CD4-positive, alpha-beta T cell treated with Interleukin-1 beta for 1 hour (primary cell): ENCODE measurements at regions not wholly inside any gene's neighbourhood (a gene's known extent, or its start where the extent isn't known, plus 50 kb on each side); places are given as distances from the start of the nearest gene placed in this dataset.
A peak's percentile ranks its signal among the peaks of the same experiment; 100 is the strongest.

Source experiments
- DNase-seq, 2 donors: peaks; one replicate each; pipeline ENCODE4 v3.0.0-alpha.2; 2020 to 2022

DNA sequence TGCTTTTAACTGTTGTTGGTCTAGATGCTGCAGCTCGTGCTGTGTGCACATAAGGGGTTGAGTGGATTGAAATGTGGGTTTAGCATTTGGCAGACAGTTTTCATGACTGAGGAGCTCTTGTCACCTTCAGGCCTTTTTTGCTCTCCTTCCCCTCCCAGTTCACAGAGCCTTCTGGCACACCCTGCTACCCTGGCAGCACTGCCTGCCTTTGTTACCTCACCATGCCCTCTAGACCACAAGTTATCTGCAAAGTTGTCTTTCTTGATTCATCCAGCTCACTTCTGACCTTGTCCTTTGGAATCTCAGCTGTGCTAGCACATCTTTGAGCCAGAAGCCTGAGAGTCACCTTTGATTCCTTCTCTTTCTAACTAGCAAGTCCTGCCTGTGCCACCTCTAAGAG lies 348.9 kb upstream of the ZFP64 start:
- DNase-seq, result no peak

DNA sequence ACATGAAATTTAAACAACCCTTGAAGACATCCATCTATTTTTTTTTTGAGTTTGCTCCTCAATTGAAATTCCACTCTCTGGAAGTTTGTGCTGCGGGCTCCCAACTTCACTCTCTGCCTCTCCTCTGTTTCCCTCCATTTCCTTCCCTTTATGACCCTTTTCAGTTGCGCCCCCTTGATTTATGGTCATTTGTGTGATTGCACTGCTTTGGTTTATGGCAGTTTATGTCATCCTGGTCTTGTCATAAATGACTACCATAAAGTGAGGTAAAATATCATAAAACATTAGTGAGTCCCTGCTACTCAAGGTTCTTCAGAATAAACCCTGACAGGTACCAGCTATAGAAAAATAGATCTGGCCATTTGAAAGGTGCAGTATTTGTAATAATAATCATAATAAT lies 348.3 kb upstream of the ZFP64 start:
- DNase-seq, result no peak

DNA sequence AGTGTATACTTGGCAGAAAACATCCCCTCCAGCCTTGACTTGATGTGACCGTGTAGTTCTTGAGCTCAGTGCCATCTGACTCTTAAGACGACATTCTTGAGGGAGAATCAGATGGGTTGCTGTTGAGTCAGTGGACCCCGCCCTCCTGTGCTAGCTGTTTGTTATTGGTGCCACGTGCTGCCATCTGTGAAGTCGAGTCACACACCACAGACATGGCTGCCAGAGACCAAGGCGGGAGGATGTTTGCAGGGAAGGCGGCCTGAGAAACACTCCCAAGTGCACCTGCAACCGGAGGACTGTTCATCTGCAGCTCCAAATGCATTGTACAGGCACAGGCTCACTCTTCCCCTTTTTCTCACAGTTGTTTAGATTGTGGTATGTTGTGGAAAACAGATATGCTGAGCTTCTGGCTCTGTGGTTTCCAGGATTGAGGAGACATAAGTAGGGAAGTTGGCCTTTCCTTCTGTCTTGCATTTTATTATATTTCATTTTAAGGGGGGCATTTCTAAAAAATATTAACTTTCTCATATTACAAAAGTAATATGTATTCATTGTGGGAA lies 345.3 kb upstream of the ZFP64 start:
- no peak for DNase-seq

DNA sequence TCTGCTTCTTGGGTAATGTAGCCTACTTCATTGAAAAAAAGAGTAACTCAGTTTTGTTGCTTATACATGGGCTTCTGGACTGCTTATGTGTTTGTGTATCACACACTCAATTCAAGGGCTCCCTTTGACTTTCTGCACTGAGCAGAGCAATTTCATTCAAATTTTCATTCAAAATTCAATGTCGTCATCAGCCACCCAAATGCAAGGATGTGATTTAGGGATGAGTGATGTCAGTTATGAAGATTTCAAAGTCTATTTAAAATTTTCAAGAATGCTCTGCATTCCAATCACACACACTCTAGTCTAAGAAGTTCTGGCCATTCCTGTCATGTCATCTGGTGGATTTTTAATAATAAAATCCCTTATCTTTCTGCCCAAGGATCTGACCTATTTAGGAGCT lies 344.5 kb upstream of the ZFP64 start:
- DNase-seq, result no peak

DNA sequence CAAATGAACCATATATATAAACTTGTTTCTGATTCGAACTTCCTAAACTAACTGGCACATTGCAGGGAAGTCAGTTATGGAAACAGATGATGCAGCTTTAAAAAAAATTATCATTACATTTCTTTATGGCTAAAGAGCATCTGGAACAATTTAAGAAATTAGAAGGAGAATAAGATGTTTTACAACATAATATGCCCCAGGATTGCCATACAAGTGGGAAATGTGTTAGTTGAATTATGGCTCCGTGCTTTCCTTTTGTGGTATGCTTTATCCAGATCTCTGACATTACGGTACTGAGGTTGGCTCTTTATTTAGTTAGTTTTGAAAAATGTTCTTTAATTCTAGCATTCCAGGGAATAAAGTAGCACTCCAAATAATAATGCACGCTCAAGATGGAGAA lies 343.0 kb upstream of the ZFP64 start:
- DNase-seq, result no peak

DNA sequence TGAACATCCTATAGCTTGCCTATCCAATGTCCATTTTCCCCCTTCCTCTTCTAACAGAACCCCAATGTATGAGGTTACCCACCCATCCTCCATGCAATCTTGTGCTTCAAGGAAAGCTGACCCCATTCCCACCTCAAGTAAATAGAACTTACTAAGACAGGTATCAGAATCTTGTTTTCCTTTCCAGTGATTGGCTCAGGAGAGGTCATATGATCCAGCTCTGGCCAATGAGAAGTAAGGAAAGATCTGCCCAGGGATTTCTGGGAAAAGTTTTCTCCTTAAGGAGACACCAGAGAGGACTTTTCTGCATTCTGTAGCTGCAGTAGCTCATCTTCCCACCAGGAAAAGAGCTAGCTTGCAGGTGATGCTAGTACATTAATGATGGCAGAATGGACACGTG lies 341.8 kb upstream of the ZFP64 start:
- DNase-seq, result no peak

DNA sequence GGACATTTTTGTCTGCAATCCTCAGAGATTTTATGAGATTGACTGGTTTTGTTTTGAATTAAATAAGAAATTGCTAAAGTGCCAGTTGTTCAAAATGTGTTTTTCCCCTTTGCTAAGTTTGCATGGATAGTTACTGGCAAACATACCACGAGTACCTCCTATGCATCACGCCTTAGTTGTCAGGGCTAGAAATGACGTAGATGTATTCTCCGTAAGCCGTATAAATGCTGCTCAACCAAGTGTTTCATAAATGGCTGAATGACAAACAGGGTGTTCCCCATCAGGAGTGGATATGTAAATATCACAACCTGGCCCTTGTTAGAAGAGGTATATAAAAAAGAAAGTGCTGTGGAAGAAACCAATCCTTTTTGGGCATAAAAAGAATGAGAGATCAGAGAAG lies 341.1 kb upstream of the ZFP64 start:
- DNase-seq, result no peak

DNA sequence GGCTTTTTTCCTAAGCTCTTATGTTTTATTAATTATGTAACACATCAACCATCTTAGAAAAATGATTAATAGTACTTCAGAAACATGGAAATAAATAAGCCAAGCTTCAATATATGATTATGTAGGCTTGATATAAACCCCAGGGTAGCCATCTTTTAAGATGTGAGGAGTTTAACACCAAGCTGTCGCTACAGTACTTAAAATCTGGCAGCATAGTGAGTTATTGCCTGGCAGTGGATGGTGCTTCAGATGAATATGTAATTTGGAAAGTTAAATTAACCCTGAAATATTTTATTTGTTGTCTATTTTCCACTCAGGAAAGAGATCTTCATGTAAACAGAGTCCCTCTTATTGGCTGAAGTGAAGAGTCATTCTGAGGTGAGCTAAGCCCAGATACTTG lies 339.0 kb upstream of the ZFP64 start:
- DNase-seq, result no peak

DNA sequence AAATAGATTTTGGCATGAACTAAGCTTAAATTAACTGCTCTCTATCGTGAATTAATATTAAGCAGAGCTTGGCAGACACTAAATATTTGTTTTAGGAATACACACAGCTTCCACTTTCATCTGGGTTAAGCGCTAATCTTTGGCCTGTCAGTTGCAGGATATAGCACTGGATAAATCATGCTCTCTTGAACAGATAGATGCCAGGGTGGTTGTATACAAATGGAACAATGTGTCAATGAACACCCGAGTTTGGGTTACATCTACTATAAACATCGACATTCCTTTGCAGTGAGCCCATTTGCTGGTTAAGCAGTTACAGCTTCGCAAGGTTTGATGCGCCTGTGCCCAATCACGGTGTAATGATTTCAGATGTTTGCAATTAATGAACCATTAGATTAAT lies 338.2 kb upstream of the ZFP64 start:
- DNase-seq, result no peak

DNA sequence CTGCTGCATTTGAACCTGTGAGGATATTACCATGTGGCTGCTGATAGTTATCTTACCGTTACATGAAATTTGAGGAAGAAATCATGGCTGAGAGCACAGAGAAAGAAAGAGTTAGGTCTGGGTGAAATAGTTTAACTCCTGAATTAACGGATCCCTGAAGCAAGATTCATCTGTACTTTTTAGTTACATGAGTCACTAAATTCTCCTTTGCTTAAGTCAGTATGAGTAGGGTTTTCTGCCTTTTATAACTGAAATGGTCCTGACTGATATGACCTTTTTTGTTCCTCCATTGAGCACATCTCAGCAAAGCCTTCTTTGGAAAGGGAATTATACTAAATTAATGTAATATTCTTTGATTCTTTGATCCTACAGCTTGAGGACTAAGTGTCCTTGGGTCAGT lies 333.3 kb upstream of the ZFP64 start:
- DNase-seq, result no peak

DNA sequence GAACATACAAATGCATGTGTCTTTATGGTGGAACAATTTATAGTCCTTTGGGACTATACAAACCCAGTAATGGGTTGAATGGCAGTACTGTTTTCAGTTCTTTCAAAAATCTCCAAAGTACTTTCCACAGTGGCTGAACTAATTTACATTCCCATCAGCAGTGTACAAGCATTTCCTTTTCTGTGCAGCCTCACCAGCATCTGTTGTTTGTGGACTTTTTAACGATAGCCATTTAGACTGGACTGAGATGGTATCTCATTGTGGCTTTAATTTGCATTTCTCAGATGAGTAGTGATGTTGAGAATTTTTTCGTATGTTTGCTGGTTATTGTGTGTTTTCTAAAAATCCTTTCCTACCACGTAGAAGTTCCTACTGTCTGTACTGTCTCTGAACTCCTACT lies 327.2 kb upstream of the ZFP64 start:
- no peak for DNase-seq

DNA sequence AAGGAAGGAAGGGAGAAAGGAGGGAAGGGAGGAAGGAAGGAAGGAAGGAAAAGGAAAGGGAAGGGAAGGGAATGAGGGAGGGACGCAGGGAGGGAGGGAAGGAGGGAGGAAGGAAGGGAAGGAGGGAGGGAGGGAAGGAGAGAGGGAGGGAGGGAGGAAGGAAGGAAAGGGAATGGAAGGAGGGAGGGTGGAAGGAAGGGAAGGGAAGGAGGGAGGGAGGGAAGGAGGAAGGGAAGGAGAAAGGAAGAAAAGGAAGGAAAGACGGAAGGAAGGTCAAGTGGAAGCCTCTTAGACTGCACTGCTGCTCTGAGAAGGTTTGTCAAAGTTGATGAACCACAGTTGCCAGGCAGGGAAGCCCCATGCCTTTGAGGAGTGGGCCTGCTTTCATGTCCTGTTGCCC lies 324.3 kb upstream of the ZFP64 start:
- DNase-seq, result no peak

DNA sequence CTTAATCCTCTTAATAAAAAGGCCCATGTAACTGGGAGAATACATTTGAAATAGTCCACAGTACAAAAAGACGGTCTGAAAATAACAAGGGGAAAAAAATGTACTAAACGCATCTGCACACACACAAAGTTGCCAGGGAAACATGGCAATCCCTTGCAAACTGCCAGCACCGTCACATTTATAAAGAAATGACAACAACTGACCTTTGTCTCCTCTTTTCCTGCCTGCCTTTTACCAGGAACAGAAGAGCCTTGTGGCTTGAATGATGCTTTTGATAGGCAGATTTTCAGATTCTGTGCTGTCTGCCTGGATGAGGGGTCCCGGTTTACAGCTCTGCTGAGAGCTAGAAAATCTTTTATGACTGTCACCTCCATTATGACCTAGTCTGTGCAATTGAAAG lies 308.6 kb upstream of the ZFP64 start:
- no peak for DNase-seq

DNA sequence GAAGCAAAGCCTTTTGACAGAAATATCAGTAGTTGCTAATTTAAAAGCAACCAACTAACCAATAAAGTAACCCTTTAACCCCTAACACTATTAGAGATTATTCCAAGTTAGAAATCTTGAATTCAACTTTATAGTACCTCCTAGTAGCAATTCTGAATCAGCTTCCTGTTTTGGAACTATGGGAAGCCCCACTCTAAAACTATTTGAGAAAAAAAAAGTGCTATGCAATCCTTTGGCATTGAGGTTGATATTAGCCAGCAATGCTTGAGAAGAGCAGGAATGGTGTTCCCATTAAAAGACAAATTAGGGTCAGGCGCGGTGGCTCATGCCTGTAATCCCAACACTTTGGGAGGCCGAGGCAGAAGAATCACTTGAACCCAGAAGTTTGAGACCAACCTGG lies 306.2 kb upstream of the ZFP64 start:
- DNase-seq, result no peak

DNA sequence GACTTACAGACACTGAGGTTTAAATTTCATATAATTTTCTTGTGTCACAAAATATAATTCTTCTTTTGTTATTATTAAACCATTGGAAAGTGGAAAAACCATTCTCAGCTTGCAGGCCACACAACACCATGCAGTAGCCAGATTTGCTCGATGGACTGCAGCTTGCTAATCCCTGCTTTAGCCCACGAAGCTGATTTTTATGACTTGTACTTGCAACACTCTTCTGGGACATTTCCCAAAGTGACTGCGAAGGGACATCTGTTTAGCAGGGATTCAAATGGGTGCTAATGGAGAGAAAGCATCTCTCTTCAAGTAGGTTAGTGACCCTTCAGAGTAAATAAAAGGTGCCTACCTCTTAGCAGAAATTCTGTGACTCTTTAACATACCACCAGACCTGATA lies 304.6 kb upstream of the ZFP64 start:
- no peak for DNase-seq

DNA sequence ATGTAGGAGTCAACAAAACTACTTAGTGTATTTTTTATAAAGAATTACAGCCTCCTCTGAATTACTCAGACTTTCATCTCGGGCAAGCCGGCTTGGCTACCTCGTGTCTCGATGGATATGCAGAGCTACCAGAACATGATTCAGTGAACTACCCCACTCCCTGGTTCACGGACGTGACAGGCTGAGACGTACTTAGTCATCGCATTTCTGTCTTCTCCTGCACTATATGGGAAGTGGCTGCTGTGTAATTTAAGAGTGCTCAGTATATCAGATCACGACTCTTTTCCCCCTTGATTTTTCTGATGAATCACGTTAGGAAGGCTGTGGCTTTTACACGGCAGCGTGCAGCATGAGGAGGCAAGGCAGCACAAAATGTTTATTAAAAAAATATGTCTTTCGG lies 302.7 kb upstream of the ZFP64 start:
- DNase-seq, result peak in 1 of 2 donors; percentile 6

DNA sequence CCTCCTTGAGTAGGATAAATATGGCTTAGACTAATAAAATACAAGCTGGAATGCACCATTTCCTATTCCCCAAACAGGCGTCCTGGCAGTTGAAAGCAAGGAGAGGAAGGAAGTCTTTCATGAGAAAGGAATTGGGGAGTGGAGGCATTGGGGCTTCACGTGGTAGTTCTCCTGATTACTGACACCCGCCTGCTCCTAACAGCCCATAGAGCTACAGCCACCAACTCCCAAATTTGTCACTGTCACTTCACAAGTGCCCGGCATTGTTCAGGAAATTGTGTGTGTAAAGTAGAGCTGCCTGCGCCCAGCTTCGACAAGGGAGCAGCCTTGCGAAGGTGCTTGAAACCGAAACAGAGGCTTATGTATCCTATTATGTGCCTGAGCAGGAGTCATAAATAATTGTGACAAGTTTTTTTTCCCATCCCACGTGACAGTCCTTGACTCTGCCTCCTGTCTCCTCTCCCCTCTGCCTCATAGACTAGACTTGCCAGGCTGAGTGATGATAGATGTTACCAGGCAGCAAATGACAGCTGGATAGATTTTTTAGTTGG lies 301.7 kb upstream of the ZFP64 start:
- DNase-seq, result no peak

DNA sequence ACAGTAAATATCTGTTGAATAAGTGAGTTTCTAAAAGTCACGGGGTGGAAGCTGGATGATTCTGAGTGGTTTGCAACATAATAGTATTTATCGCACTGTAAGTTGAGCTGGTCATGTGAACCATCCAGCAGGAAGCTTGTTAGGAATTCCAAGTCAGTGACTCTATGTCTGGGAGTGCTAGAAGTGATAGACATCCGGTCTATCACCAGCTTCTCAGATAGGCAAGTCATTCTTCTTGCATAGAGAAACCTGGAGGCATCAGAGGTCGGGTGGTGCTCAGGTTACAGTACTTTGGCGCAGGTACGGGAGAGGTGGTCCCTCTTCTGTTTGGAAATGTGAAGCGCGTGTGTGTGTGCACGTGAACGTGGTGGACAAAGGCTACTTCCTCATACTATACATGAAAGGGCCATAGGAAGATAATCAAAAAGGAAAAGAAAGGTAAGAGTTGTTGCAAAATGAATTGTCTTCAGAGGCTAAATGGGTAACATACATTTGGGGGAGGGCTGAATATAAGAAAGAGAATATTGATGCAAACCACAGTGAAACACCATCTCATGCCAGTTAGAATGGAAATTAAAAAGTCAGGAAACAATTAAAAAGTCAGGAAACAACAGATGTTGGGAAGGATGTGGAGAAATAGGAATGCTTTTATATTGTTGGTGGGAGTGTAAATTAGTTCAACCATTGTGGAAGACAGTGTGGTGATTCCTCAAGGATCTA lies 299.3 kb upstream of the ZFP64 start:
- no peak for DNase-seq

DNA sequence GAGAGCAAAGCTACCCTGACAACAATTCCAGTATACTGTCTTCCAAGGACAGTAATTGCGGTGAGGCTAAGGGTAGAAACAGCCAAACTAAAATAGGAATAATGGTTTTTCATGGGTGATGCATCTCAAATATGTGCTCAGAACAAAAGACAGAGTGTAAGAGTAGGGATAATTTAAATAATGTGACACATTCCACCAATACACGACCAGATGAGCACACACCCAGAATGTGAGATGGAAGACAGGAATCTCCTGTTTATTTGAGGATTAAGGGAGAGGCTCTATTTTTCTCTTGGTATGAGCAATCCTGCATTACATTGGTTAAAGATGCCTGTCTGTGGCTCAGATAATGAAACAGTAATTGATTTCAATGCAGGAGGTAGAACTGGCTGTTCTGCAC lies 292.9 kb upstream of the ZFP64 start:
- DNase-seq, result no peak

DNA sequence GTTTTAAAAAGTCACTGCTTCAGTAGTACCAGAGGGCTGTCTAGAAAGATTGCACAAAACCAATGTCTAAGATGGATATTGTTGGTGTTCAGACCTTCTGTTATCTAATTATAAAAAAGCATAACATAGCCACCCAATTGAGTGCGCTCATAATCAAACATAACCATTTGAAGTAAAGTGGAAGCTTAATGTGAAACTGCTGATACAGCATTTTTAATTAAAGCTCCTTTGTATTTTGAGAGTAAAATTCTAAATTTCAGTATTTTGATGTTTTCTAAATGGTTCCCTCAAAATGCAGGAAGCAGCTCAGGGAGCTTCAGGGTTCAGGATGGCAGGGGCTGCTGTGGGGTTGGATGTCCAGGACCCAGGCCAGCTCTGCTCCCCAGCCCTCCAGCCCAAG lies 291.8 kb upstream of the ZFP64 start:
- no peak for DNase-seq

DNA sequence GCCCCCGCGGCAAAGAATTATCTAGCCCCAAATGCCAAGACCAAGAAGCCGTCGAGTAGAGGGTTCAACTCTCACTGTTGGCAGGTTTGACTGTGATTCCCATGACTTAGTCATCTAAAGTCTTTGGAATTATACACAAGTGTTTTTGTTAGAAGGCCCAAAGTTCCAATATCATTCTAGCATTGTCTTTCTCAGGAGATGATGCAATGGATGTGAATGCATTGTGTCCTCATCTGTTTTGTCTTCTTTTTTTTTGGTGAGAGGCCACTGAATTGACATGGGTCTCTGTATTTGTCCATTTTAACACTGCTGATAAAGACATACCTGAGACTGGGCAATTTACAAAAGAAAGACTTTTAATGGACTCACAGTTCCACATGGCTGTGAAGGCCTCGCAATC lies 290.5 kb upstream of the ZFP64 start:
- no peak for DNase-seq

DNA sequence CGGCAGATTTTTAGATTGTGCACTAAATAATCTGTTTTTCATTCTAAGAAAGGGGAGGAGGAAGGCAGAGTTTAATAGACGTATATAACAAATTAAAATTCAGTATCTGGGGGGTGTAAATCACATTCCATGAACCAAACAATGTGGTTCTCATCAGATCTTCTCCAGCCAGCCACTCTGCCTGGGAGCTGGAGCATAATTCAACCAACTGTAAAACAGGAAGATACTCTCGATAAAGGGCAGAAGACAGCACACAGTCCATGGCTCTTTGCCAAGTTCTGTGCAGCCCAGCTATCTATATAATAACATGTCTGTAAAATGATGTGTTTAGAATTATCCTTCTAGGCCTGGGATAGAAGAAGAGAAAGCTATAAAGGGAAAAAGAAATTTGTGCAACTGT lies 289.9 kb upstream of the ZFP64 start:
- DNase-seq, result no peak

DNA sequence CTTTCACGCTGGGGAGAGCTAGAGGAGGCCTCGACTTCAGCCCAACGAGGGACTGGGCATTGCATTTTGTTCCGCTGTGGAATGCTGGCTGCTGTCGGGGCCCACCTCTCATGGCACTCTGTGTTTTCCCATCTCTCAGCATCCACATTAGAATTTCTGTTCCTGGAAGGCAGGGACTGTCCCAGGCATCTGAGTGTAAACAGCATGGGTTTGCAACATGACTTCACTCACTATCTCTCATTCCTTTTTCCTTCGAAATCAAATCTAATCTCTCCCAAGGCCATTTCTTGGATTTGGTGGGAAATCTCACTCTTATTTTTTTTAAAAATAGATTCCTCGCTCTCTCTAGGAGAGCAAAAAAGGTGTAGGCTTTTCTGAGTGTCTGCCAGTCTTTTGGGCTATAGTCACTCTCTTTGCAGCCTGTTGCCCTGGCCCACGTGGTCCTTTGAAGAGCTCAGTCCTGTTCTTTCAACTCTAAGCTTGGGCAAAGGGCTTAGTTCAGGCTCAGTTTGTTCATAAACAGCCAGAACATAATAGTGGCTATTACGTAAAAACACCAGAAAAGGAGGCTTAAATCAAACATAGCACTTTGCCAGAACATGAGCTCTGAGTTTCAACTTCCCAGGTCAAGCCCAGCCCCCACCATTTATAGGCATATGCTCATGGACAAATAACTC lies 284.6 kb upstream of the ZFP64 start:
- no peak for DNase-seq

DNA sequence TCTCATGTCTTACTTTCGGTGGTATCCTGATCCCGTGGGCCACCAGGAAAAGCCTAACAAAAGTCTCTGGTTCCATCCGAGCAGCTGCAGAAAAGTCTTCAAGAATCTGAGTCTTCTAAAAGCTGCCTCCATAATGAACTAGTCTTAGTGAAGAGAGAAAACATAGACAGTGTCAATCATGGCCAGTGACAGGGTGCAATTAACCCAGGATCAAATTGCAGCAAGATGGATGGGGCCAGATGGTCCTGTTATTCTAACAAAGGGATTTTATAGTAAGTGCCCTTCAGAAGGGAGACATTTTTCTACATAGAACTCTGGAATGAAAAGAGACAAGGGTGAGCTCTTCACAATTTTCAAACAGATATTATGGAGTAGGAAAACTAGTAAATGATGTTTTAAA lies 281.6 kb upstream of the ZFP64 start:
- DNase-seq, result no peak

DNA sequence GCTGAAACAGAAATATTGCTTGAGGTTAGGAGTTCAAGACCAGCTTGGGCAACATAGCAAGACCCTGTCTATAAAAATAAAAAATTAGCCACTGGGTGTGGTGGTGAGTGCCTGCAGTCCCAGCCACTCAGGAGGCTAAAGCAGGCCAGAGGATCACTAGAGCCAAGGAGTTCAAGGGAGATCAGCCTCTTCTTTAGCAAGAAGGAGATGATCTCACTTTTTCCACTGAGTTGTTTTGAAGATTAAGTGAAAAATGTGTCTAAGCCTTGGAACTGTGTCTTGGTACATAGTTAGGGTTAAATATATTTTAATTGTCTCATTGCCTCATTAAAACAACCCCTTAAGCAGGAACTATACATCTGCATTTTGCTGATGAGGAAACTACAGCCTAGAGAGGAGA lies 279.0 kb upstream of the ZFP64 start:
- no peak for DNase-seq
